ENCODE measurements at regions not wholly inside any gene's neighbourhood (a gene's known extent, or its start where the extent isn't known, plus 50 kb on each side); places are given as distances from the start of the nearest gene placed in this dataset.
"Not testable (repeated sequence)": the region's sequence is repeated elsewhere in the genome, so short reads cannot be mapped to it uniquely, and the experiment has no call there.

DNA sequence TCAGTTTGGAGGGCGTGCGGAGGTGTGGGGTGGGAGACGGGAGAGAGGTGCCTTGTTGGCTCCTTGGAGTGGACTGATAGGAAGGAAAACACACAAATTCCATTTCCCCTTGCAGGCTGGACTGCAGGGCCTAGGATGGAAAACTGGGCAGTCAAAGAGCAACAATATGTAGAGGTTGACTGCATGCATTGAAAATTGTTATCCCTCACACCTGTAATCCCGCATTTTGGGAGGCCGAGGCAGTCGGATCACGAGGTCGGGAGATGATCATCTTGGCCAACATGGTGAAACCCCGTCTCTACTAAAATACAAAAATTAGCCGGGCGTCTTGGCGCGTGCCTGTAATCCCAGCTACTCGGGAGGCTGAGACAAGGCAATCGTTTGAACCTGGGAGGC is 128.2 kb downstream of the PPIAL4G start:
- H3K9me3 ChIP-seq (ENCODE audit: control insufficient read depth, insufficient read depth, low read depth, low read length): no peaks in the 10 kb centered on the region
- H3K9ac ChIP-seq (ENCODE audit: low read length): no peak overlapping the region
- peak overlapping the region; percentile 54; the same call in 1 of the 2 replicates for H3K4me3 ChIP-seq (ENCODE audit: low read depth, low read length)
- H3K27me3 ChIP-seq (ENCODE audit: control insufficient read depth, insufficient read depth, low read length): peaks cover 31% of the 10 kb centered on the region; the same call in 1 of the 2 replicates
- H3K27ac ChIP-seq (ENCODE audit: low read depth, low read length): no peak overlapping the region
- no peaks in the 10 kb centered on the region for H3K36me3 ChIP-seq (ENCODE audit: control insufficient read depth, insufficient read depth, low read length)
- peaks cover 5% of the 10 kb centered on the region; the same call in 1 of the 2 replicates for H3K4me1 ChIP-seq (ENCODE audit: control insufficient read depth, insufficient read depth, low read length)

DNA sequence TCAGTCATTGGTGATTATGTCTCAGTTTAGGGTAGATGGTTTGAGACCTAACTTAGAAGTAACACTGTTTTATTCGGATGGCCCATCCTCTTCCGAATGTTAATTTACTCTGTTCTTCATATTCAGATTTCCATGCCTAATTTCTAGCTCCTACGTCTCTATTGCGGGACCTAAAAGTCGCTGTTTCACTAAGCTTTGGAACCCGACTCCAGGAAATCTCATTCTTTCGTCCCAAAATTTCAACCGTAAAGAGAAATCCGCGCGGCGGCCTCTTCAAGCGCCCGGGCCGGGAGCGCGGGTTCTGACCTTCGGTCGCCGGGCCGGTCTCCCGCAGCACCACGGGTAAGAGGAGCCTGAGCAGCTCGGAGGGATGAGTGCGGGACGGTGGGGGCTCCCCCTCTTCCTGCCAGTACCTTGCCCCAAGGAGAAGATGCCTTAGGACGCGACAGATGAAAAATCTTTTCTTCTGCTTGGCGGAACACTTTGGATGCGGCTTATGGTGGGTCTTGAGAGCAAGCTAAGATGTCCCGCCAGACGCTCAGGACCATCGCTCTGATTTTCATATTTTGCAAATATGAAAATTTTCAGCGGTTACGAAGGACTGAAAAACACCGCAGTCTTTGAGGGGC is 128.7 kb downstream of the PPIAL4G start:
- Histone ChIP-seq H3K9ac (ENCODE audit: low read length) (no peak overlapping the region), H3K27ac (ENCODE audit: low read depth, low read length) (no peak overlapping the region), H3K9me3 (ENCODE audit: control insufficient read depth, insufficient read depth, low read depth, low read length) (no peaks in the 10 kb centered on the region), H3K27me3 (ENCODE audit: control insufficient read depth, insufficient read depth, low read length) (peaks cover 31% of the 10 kb centered on the region; the same call in 1 of the 2 replicates), H3K4me3 (ENCODE audit: low read depth, low read length) (peak overlapping the region; percentile 54), H3K36me3 (ENCODE audit: control insufficient read depth, insufficient read depth, low read length) (no peaks in the 10 kb centered on the region), H3K4me1 (ENCODE audit: control insufficient read depth, insufficient read depth, low read length) (peaks cover 5% of the 10 kb centered on the region; the same call in 1 of the 2 replicates)

DNA sequence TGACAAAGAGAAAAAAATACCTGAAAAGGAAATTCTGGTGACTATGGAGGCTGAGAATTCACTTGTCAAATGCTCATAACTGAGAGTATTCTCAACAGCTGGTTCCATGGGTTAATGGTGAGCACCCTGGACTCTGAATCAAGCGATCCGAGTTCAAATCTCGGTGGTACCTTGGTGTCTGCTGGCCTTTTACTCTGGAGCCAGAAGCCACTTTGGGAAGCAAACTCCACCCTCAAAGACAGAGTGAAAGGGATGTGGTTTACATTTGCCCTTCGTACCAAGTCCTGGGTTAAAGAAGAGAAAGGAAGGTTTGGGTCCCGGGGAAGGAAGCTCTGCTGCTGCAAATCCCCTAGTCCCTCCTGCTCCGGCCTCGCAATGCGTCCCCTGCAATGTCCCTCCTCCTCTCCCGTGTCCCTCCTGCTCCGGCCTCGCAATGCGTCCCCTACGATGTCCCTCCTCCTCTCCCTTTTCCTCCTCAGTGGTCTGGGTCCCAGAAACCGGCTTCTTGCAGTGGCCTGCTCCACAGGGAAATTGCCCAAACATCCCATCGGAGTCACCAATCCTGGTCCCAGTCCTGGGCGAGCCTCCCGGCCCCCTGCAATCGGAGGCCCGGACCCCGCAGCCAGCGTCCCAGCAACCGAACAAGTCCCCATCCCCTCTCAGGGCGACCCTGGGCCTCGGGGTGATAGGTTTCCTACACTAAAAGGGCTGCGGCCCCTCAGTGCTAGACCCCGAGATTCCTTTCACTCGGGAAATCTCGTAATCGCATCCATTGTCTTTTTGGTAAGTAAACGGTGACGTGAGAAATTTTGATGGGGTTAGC is 129.4 kb downstream of the PPIAL4G start:
- Histone ChIP-seq H3K27ac (ENCODE audit: low read depth, low read length) (no peak overlapping the region), H3K9ac (ENCODE audit: low read length) (no peak overlapping the region), H3K27me3 (ENCODE audit: control insufficient read depth, insufficient read depth, low read length) (peaks cover 31% of the 10 kb centered on the region; the same call in 1 of the 2 replicates), H3K4me1 (ENCODE audit: control insufficient read depth, insufficient read depth, low read length) (peaks cover 5% of the 10 kb centered on the region; the same call in 1 of the 2 replicates), H3K9me3 (ENCODE audit: control insufficient read depth, insufficient read depth, low read depth, low read length) (no peaks in the 10 kb centered on the region), H3K4me3 (ENCODE audit: low read depth, low read length) (peak overlapping the region; percentile 54), H3K36me3 (ENCODE audit: control insufficient read depth, insufficient read depth, low read length) (no peaks in the 10 kb centered on the region)

DNA sequence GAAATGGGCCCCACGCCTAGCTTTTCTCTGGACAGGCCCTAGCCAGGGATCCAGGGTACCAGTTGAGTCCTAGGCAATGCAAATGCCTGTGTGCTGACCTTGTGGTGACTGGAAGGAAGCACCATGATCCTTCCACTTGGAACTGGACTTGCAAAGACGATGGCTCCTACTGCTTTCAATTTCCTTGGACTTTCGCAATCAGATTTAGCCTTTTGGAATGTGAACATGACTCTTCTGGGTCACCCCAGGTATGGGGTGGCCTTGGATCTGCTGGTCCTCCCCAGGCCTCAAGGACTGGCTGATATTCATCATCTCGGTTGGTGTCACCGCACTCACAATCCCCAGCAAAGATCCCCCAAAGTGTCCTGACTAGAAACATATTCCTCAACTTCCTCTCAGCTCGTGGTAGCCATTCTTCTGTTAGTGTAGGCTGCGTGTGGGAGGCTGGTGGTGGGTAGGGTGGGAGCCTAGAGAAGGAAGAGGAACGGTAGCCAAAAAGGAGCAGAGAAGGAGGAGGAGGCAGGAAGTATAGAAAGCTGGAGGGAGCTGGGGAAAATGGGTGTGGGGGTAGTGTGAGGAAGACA is 130.5 kb downstream of the PPIAL4G start:
- H3K36me3 ChIP-seq (ENCODE audit: control insufficient read depth, insufficient read depth, low read length): no peaks in the 10 kb centered on the region
- peak overlapping the region; percentile 27; the same call in 1 of the 2 replicates for H3K4me3 ChIP-seq (ENCODE audit: low read depth, low read length)
- no peaks in the 10 kb centered on the region for H3K9me3 ChIP-seq (ENCODE audit: control insufficient read depth, insufficient read depth, low read depth, low read length)
- no peak overlapping the region for H3K27ac ChIP-seq (ENCODE audit: low read depth, low read length)
- peaks cover 5% of the 10 kb centered on the region; the same call in 1 of the 2 replicates for H3K4me1 ChIP-seq (ENCODE audit: control insufficient read depth, insufficient read depth, low read length)
- no peak overlapping the region for H3K9ac ChIP-seq (ENCODE audit: low read length)
- peaks cover 31% of the 10 kb centered on the region; the same call in 1 of the 2 replicates for H3K27me3 ChIP-seq (ENCODE audit: control insufficient read depth, insufficient read depth, low read length)

DNA sequence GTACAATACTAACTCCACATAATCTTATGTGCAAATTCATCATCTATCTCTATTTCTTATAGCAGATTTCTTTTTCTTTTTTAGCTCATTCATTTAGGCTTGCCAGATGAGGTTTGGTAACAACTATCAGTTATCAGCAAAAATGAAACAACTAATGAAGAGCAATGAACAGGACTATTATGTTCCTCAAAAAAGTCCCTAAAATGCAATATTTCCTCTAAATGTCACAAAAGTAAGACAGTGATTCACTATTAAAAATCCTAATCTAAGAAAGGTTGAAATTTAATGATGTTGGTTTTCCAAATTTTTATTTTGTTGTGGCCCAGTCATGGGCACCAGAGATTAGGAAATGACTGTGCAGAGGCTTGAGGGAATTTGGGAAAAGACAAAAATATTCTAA is 135.3 kb downstream of the PPIAL4G start:
- H3K27ac ChIP-seq (ENCODE audit: low read depth, low read length): no peak overlapping the region
- H3K36me3 ChIP-seq (ENCODE audit: control insufficient read depth, insufficient read depth, low read length): no peaks in the 10 kb centered on the region
- H3K4me1 ChIP-seq (ENCODE audit: control insufficient read depth, insufficient read depth, low read length): peaks cover 10% of the 10 kb centered on the region
- H3K9ac ChIP-seq (ENCODE audit: low read length): no peak overlapping the region
- no peaks in the 10 kb centered on the region for H3K9me3 ChIP-seq (ENCODE audit: control insufficient read depth, insufficient read depth, low read depth, low read length)
- peaks cover 15% of the 10 kb centered on the region; the same call in 1 of the 2 replicates for H3K27me3 ChIP-seq (ENCODE audit: control insufficient read depth, insufficient read depth, low read length)
- H3K4me3 ChIP-seq (ENCODE audit: low read depth, low read length): no peak overlapping the region

DNA sequence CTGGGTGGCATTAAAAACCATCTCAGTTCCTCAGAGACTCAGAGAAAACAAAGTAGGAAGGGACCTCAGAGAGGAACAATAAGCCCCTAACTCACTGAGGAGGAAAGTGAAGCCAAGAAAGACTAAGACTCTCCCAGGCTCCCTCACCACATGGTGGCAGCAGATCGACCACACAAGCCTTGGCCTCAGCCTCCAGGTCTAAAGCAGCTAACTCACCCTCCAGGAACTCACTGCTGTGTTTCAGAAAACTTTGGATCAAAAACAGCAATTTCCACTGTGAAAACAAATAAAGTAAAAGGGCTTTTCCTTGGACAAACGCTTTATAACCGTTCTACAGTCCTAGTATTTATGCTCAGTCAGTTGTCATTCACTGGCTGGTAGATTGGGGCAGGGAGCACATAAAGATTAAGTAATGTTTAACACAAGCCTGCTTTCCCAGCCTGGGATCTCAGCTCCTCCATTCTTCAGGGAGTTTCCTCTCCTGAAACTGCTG is 137.4 kb downstream of the PPIAL4G start:
- not testable (repeated sequence) for H3K9ac ChIP-seq (ENCODE audit: low read length); H3K36me3 ChIP-seq (ENCODE audit: control insufficient read depth, insufficient read depth, low read length); H3K27ac ChIP-seq (ENCODE audit: low read depth, low read length); H3K4me3 ChIP-seq (ENCODE audit: low read depth, low read length); H3K4me1 ChIP-seq (ENCODE audit: control insufficient read depth, insufficient read depth, low read length); H3K27me3 ChIP-seq (ENCODE audit: control insufficient read depth, insufficient read depth, low read length); H3K9me3 ChIP-seq (ENCODE audit: control insufficient read depth, insufficient read depth, low read depth, low read length)

DNA sequence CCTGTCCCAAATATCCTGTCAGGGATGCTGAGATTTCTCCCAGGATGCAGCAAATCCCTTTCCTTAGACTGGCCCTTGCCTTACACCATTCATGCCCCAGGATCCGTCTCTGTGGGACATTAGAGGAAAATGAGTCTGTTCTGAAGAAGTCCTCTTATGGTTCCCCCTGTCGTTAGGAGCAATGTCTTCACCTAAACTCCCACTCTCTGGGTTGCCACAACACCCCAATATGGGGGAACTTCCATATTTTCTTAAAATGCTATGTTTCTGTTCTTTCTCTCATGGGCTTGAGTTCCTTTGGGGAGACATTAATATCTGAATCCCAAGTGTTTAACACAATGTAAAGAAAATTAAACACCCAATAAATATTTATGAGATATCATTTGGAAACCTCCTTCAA is 138.5 kb downstream of the PPIAL4G start:
- H3K9ac ChIP-seq (ENCODE audit: low read length); H3K4me1 ChIP-seq (ENCODE audit: control insufficient read depth, insufficient read depth, low read length); H3K27me3 ChIP-seq (ENCODE audit: control insufficient read depth, insufficient read depth, low read length); H3K27ac ChIP-seq (ENCODE audit: low read depth, low read length); H3K36me3 ChIP-seq (ENCODE audit: control insufficient read depth, insufficient read depth, low read length); H3K4me3 ChIP-seq (ENCODE audit: low read depth, low read length); H3K9me3 ChIP-seq (ENCODE audit: control insufficient read depth, insufficient read depth, low read depth, low read length): not testable (repeated sequence)

DNA sequence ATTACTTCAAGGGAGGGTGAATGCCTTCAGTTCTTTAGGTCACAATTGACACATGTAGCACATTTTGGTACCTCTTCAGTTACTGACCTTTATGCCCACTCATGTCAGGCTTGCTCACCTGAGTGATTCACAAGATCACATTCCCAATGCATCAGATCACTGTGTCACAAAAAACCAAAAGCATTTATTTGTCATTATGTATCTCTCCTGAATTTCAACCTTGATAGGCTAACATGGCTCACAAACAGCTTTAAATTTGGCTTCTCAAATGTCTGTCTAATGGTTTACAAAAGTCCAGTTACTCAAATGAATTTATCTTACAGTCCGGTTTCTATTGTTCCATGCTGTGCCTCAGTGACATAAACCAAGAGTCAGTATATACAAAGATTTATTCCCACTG is 141.4 kb downstream of the PPIAL4G start:
- H3K27ac ChIP-seq (ENCODE audit: low read depth, low read length); H3K27me3 ChIP-seq (ENCODE audit: control insufficient read depth, insufficient read depth, low read length); H3K4me1 ChIP-seq (ENCODE audit: control insufficient read depth, insufficient read depth, low read length); H3K36me3 ChIP-seq (ENCODE audit: control insufficient read depth, insufficient read depth, low read length); H3K9ac ChIP-seq (ENCODE audit: low read length); H3K4me3 ChIP-seq (ENCODE audit: low read depth, low read length); H3K9me3 ChIP-seq (ENCODE audit: control insufficient read depth, insufficient read depth, low read depth, low read length): not testable (repeated sequence)

DNA sequence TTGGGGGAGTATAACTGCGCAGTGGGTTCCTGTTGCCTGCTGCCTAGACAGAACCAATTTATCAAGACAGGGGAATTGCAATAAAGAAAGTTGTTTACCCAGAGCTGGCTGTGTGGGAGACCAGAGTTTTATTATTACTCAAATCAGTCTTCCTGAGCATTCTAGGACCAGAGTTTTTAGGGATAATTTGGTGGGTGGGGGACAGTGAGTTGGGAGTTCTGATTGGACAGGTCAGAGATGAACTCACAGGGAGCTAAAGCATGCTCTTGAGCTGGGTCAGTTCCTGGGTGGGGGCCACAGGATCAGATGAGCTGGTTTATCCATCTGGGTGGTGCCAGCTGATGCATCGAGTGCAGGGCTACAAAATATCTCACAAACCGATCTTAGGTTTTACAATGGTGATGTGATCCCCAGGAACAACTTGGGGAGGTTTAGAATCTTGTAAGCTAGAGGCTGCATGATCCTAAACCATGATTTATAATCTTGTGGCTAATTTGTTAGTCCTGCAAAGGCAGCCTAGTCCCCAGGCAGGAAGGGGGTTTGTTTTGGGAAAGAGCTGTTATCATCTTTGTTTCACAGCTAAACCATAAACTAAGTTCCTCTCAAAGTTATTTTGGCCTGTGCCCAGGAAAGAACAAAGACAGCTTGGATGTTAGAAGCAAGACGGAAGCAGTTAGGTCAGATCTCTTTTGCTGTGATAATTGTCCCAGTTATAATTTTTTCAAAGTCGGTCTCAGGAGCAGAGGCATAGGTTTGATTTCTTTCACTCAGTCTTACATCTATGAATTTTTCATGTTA is 146.8 kb downstream of the PPIAL4G start:
- H3K36me3 ChIP-seq (ENCODE audit: control insufficient read depth, insufficient read depth, low read length); H3K9me3 ChIP-seq (ENCODE audit: control insufficient read depth, insufficient read depth, low read depth, low read length); H3K9ac ChIP-seq (ENCODE audit: low read length); H3K4me1 ChIP-seq (ENCODE audit: control insufficient read depth, insufficient read depth, low read length); H3K27ac ChIP-seq (ENCODE audit: low read depth, low read length); H3K4me3 ChIP-seq (ENCODE audit: low read depth, low read length); H3K27me3 ChIP-seq (ENCODE audit: control insufficient read depth, insufficient read depth, low read length): not testable (repeated sequence)

DNA sequence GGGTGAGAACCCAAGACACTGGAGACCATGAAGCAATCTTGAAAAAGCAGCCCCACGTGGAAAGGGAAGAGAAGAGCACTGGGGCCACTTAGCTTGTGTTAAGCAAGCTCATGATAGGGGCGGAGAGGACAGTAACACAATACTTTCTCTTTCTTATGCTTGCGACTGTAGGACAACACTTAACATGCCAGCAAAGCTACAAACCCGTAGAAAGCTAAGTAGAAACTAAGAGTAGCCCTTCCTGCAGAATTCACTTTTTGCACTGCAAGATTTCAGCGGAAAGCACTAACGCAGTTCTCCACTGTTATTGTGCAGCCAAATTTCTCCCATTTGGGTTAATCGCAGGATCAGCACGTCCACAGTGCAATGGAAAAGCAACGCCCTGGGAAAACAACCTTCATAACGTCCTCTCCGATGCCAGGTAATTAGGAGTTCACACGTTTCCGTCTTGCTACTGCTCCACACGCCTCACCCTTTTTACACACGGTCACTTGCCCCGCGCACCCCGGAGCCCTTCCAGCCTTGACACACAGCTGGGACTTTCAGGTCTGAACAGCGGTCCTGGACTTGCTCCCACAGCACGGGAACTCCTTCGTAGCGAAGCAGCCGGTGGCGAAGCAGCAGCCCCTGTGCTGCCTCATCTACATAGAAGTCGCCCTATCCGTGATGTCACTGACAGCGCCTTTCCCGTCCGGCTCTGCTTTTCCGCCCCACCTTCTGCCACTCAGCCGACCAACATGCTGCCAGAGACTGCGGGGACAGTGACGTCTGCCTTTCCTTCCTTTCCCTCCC is 148.6 kb downstream of the PPIAL4G start:
- peak overlapping the region; percentile 65 for H3K4me3 ChIP-seq (ENCODE audit: low read depth, low read length)
- peaks cover 8% of the 10 kb centered on the region for H3K9me3 ChIP-seq (ENCODE audit: control insufficient read depth, insufficient read depth, low read depth, low read length)
- H3K4me1 ChIP-seq (ENCODE audit: control insufficient read depth, insufficient read depth, low read length): no peaks in the 10 kb centered on the region
- no peaks in the 10 kb centered on the region for H3K27me3 ChIP-seq (ENCODE audit: control insufficient read depth, insufficient read depth, low read length)
- peak overlapping the region; percentile 93 for H3K9ac ChIP-seq (ENCODE audit: low read length)
- no peaks in the 10 kb centered on the region for H3K36me3 ChIP-seq (ENCODE audit: control insufficient read depth, insufficient read depth, low read length)
- peak overlapping the region; percentile 96 for H3K27ac ChIP-seq (ENCODE audit: low read depth, low read length)
